Smooth muscle cell (in vitro differentiated cells): ENCODE measurements at regions not wholly inside any gene's neighbourhood (a gene's known extent, or its start where the extent isn't known, plus 50 kb on each side); places are given as distances from the start of the nearest gene placed in this dataset.

Experiments used
- DNase-seq: peaks from one replicate; lab custom pipeline; 2025; ENCODE audit not compliant: unreplicated experiment; lab: John Stamatoyannopoulos, UW
- H2AFZ ChIP-seq: fragments of 200-600 bp; sonication (generic); 2 replicates; pipeline ENCODE4 v1.6.0; 2016; ENCODE audit warnings: antibody characterized with exemption, low read depth, mild to moderate bottlenecking
- H3F3A ChIP-seq: fragments of 200-600 bp; sonication (generic); 2 replicates; pipeline ENCODE4 v1.6.0; 2017; ENCODE audit warnings: antibody characterized with exemption, low read depth
- H3K27ac ChIP-seq: fragments of 200-600 bp; sonication (generic); 2 replicates; pipeline ENCODE4 v1.5.1; 2016; ENCODE audit warnings: low read depth, mild to moderate bottlenecking
- H3K27me3 ChIP-seq: fragments of 200-600 bp; sonication (generic); 2 replicates; pipeline ENCODE4 v1.6.1; 2016; ENCODE audit warnings: low read depth, mild to moderate bottlenecking
- H3K36me3 ChIP-seq: fragments of 200-600 bp; sonication (generic); 2 replicates; pipeline ENCODE4 v1.5.1; 2016; ENCODE audit warnings: low read depth
- H3K4me1 ChIP-seq: fragments of 200-600 bp; sonication (generic); 2 replicates; pipeline ENCODE4 v1.5.1; 2016; ENCODE audit warnings: low read depth
- H3K4me2 ChIP-seq: fragments of 200-600 bp; sonication (generic); 2 replicates; pipeline ENCODE4 v1.6.0; 2016; ENCODE audit warnings: mild to moderate bottlenecking
- H3K4me3 ChIP-seq: fragments of 200-600 bp; sonication (generic); 2 replicates; pipeline ENCODE4 v1.5.1; 2016; ENCODE audit warnings: mild to moderate bottlenecking
- H3K79me2 ChIP-seq: fragments of 200-600 bp; sonication (generic); 2 replicates; pipeline ENCODE4 v1.6.0; 2016; ENCODE audit warnings: low read depth, mild to moderate bottlenecking
- H3K9ac ChIP-seq: fragments of 200-600 bp; sonication (generic); 2 replicates; pipeline ENCODE4 v1.6.0; 2016; ENCODE audit warnings: low read depth
- H3K9me3 ChIP-seq: fragments of 200-600 bp; sonication (generic); replicated peaks from 2 replicates; pipeline ENCODE4 v1.5.1; 2016; ENCODE audit warnings: low read depth
- H4K20me1 ChIP-seq: fragments of 200-600 bp; sonication (generic); 2 replicates; pipeline ENCODE4 v1.6.0; 2016; ENCODE audit warnings: low read depth
- WGBS: methylation state at CpG from one replicate; pipeline ENCODE4 v1.1.7; 2016; ENCODE audit warnings: low lambda C conversion rate; 5-methylcytosine and 5-hydroxymethylcytosine counted together
- TF ChIP-seq, protein P1 (sequence below): fragments of 200-600 bp; sonication (generic); IDR thresholded peaks from 2 replicates; pipeline ENCODE4 v1.5.1; 2017; ENCODE audit warnings: borderline replicate concordance, mild to moderate bottlenecking, antibody characterized with exemption; ENCODE audit not compliant: insufficient read depth, poor library complexity, severe bottlenecking

DNA sequence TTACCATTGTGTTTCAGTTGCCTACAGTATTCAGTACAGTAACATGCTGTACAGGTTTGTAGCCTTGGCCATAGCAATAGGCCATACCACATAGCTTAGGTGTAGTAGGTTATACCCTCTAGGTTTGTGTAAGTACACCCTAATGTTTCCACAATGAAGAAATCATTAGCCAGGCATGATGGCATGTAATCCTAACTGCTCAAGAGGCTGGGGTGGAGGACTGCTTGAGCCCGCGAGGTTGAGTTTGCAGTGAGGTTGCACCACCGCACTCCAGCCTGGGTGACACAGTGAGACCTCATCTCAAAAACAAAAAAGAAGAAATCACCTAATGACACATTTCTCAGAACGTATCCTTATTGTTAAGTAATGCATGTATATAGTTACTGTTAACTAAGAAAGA lies 63.2 kb upstream of the KTN1 start:
- Histone ChIP-seq H4K20me1 (no peaks in the 10 kb centered on the region), H3K4me3 (no peak overlapping the region), H3K36me3 (no peaks in the 10 kb centered on the region), H3K9me3 (no peaks in the 10 kb centered on the region), H3K4me1 (no peaks in the 10 kb centered on the region), H3K79me2 (no peaks in the 10 kb centered on the region), H2AFZ (no peak overlapping the region), H3K4me2 (no peak overlapping the region), H3K27ac (no peak overlapping the region), H3K9ac (no peak overlapping the region), H3K27me3 (no peaks in the 10 kb centered on the region), H3F3A (no peaks in the 10 kb centered on the region)
- no peak for DNase-seq
- 93% methylated on average over 4 of the region's 4 CpGs for WGBS
- TF ChIP-seq, protein P1, sequence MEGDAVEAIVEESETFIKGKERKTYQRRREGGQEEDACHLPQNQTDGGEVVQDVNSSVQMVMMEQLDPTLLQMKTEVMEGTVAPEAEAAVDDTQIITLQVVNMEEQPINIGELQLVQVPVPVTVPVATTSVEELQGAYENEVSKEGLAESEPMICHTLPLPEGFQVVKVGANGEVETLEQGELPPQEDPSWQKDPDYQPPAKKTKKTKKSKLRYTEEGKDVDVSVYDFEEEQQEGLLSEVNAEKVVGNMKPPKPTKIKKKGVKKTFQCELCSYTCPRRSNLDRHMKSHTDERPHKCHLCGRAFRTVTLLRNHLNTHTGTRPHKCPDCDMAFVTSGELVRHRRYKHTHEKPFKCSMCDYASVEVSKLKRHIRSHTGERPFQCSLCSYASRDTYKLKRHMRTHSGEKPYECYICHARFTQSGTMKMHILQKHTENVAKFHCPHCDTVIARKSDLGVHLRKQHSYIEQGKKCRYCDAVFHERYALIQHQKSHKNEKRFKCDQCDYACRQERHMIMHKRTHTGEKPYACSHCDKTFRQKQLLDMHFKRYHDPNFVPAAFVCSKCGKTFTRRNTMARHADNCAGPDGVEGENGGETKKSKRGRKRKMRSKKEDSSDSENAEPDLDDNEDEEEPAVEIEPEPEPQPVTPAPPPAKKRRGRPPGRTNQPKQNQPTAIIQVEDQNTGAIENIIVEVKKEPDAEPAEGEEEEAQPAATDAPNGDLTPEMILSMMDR = no peak

DNA sequence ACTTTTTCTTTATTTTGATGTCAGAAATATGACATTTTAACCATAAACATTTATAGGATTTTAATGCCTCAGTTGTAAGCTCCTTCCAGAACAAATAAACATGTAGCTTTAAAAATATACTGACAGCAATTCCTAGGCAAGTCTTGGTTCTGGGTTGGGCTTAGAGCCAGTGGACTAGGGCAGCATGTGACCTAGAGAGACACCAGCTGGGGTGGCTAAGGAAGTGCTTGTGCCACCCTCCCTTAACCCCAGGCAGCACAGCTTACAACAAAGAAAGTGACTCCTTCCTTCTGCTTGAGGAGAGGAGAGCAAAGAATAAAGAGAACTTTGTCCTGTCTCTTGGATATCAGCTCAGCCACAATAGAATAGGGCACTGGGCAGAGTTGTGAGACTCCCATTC lies 61.6 kb upstream of the KTN1 start:
- H3K27ac ChIP-seq = no peak overlapping the region
- DNase-seq = no peak

DNA sequence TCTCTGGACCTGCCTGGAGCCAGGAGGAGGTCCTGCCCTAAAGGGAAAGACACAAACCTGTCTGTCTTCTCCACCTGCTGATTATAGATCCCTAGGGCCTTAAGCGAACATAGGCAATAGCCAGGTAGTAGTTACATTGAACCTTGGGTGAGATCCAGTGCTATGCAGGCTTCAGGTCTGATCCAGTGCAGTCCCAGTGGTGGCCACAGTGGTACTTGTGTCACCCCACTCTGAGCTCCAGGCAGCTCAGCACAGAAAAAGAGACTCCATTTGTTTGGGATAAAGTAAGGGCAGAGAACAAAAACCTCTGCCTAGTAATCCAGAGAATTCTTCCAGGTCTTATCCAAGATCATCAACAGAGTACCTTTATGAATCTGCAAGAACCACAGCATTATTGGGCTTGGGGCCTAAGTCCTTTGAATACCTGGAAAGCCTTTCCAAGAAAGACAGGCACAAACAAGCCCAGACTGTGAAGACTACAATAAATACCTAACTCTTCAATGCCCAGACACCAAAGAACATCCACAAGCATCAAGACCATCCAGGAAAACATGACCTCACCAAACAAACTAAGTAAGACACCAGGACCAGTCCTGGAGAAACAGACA lies 60.4 kb upstream of the KTN1 start:
- H3K9me3 ChIP-seq = no peaks in the 10 kb centered on the region
- H3K27me3 ChIP-seq = no peaks in the 10 kb centered on the region
- TF ChIP-seq, protein P1 = no peak
- no peak overlapping the region for H3K4me3 ChIP-seq
- H3F3A ChIP-seq = no peaks in the 10 kb centered on the region
- no peak overlapping the region for H3K9ac ChIP-seq
- 93% methylated on average over 1 of the region's 1 CpG for WGBS
- DNase-seq = no peak
- H3K36me3 ChIP-seq = no peaks in the 10 kb centered on the region
- H4K20me1 ChIP-seq = no peaks in the 10 kb centered on the region
- no peaks in the 10 kb centered on the region for H3K4me1 ChIP-seq
- no peak overlapping the region for H3K4me2 ChIP-seq
- no peak overlapping the region for H3K27ac ChIP-seq
- H3K79me2 ChIP-seq = no peaks in the 10 kb centered on the region
- H2AFZ ChIP-seq = no peak overlapping the region

More for the DNA sequence above, 61.6 kb upstream of the KTN1 start:
- Histone ChIP-seq H3K9ac (no peak overlapping the region), H4K20me1 (no peaks in the 10 kb centered on the region), H3K4me3 (no peak overlapping the region), H3F3A (no peaks in the 10 kb centered on the region), H3K4me2 (no peak overlapping the region), H3K4me1 (no peaks in the 10 kb centered on the region), H3K36me3 (no peaks in the 10 kb centered on the region), H3K27me3 (no peaks in the 10 kb centered on the region), H3K79me2 (no peaks in the 10 kb centered on the region), H2AFZ (no peak overlapping the region), H3K9me3 (no peaks in the 10 kb centered on the region)
- TF ChIP-seq, protein P1 = no peak

DNA sequence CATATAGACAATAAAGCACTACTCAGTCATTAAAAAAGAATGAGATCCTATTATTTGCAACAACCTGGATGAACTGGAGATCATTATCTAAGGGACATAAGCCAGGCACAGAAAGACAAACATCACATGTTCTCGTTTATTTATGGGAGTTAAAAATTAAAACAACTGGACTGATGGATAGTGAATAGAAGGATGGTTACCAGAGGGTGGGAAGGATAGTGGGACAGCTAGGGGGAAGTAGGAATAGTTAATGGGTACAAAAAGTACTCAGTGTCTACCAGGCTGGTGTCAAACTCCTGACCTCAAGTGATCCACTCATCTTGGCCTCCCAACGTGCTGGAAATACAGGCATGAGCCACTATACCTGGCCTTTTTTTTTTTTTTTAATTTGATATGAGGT lies 56.7 kb upstream of the KTN1 start:
- TF ChIP-seq, protein P1 = no peak
- no peaks in the 10 kb centered on the region for H4K20me1 ChIP-seq
- H2AFZ ChIP-seq = no peak overlapping the region
- H3K27me3 ChIP-seq = no peaks in the 10 kb centered on the region
- 69% methylated on average over 2 of the region's 2 CpGs for WGBS
- H3F3A ChIP-seq = no peaks in the 10 kb centered on the region
- H3K9me3 ChIP-seq = no peaks in the 10 kb centered on the region
- H3K4me1 ChIP-seq = no peaks in the 10 kb centered on the region
- no peaks in the 10 kb centered on the region for H3K79me2 ChIP-seq
- H3K9ac ChIP-seq = no peak overlapping the region
- H3K27ac ChIP-seq = no peak overlapping the region
- H3K4me2 ChIP-seq = no peak overlapping the region
- H3K4me3 ChIP-seq = no peak overlapping the region
- no peak for DNase-seq
- no peaks in the 10 kb centered on the region for H3K36me3 ChIP-seq
